ENCODE measurements at regions not wholly inside any gene's neighbourhood (a gene's known extent, or its start where the extent isn't known, plus 50 kb on each side); places are given as distances from the start of the nearest gene placed in this dataset.

GRCh38 chr12:111193977-111194702 lies 174.8 kb downstream of the PHETA1 start:
- Histone ChIP-seq H3K4me2 (ENCODE audit: control insufficient read depth, insufficient read depth) (no peak overlapping the region), H2AFZ (ENCODE audit: control insufficient read depth, low read depth, low read length) (no peak overlapping the region), H3K36me3 (ENCODE audit: control insufficient read depth in 2 of 2, insufficient read depth in 2 of 2, low read length in 1 of 2) (no peaks in the 10 kb centered on the region), H3K27me3 (replicated peaks in 1 of 2; ENCODE audit: control insufficient read depth in 2 of 2, insufficient read depth in 2 of 2, low read length in 1 of 2) (peaks cover 0 to 1% of the 10 kb centered on the region in 2 experiments; a peak in 1 of 4 replicates), H3K4me3 (no peak overlapping the region), H3K9ac (ENCODE audit: control insufficient read depth, insufficient read depth, low read length) (no peak overlapping the region), H3K9me3 (replicated peaks; ENCODE audit: control insufficient read depth, insufficient read depth, low read length) (no peaks in the 10 kb centered on the region), H3K4me1 (ENCODE audit: control insufficient read depth, insufficient read depth, low read length) (no peaks in the 10 kb centered on the region), H4K20me1 (ENCODE audit: control insufficient read depth, insufficient read depth) (no peaks in the 10 kb centered on the region), H3K79me2 (ENCODE audit: control insufficient read depth, insufficient read depth, low read length) (no peaks in the 10 kb centered on the region), H3K27ac (ENCODE audit: control insufficient read depth, insufficient read depth) (no peak overlapping the region)
- FAIRE-seq (no peak), ATAC-seq (no peak), DNase-seq (ENCODE audit: low read depth, low spot score) (no peak)
- ChIA-PET POLR2A (no interaction called here), SMC1A (ENCODE audit: uncharacterized antibody, unreplicated experiment) (no interaction called here), CTCF (no interaction called here), RAD21 (ENCODE audit: unreplicated experiment) (no interaction called here)
- intact Hi-C loops (cut with micrococcal nuclease; ENCODE audit: unreplicated experiment) (no loop called here), in situ Hi-C loops (cut with MboI) (no loop called here)
- BruUV-seq (replicated peaks) = no TSS peak
- no peak for TF ChIP-seq SMC3 (IDR thresholded peaks at IDR 0.05; ENCODE audit: borderline replicate concordance, low read length)
- no peak for TF ChIP-seq BHLHE40 (IDR thresholded peaks at IDR 0.05; ENCODE audit: borderline replicate concordance in 1 of 2, low read depth in 2 of 2, low read length in 1 of 2)
- no peak for TF ChIP-seq BCLAF1 (IDR thresholded peaks at IDR 0.05)
- no peak for TF ChIP-seq ZNF622 (IDR thresholded peaks at IDR 0.05)
- TF ChIP-seq KDM1A (IDR thresholded peaks at IDR 0.05; ENCODE audit: borderline replicate concordance) = no peak
- TF ChIP-seq IKZF1 (conservative IDR thresholded peaks at IDR 0.05) = no peak
- no peak for TF ChIP-seq ZNF217 (IDR thresholded peaks at IDR 0.05)
- TF ChIP-seq RFX5 (IDR thresholded peaks at IDR 0.05; ENCODE audit: low read depth, low read length) = no peak
- no peak for TF ChIP-seq NFYA (IDR thresholded peaks at IDR 0.05; ENCODE audit: borderline replicate concordance, low read depth, low read length)
- TF ChIP-seq ATF3 (IDR thresholded peaks at IDR 0.05; ENCODE audit: borderline replicate concordance, extremely low read depth, low read depth, low read length) = no peak
- TF ChIP-seq MYC (IDR thresholded peaks at IDR 0.05; ENCODE audit: insufficient read depth, insufficient read length, insufficient replicate concordance, low read length, severe bottlenecking) = no peak
- TF ChIP-seq MYB (IDR thresholded peaks at IDR 0.05; ENCODE audit: borderline replicate concordance, low read depth, low read length) = no peak
- no peak for TF ChIP-seq MXI1 (IDR thresholded peaks at IDR 0.05; ENCODE audit: low read depth, low read length)
- TF ChIP-seq ZNF24 (IDR thresholded peaks at IDR 0.05) = no peak
- 36% methylated on average over 15 of the region's 15 CpGs for WGBS (ENCODE audit: insufficient coverage, insufficient replicate concordance, low lambda C conversion rate, missing lambda C conversion rate)
